ENCODE measurements at regions not wholly inside any gene's neighbourhood (a gene's known extent, or its start where the extent isn't known, plus 50 kb on each side); places are given as distances from the start of the nearest gene placed in this dataset.

- Histone ChIP-seq H3K27me3 (ENCODE audit: insufficient read depth, low read depth, low read length) (no peaks in the 10 kb centered on the region), H2AFZ (ENCODE audit: low read depth, low read length) (no peak overlapping the region), H3K4me3 (ENCODE audit: low read length) (no peak overlapping the region), H3K9me3 (ENCODE audit: low read length) (no peaks in the 10 kb centered on the region), H3K36me3 (ENCODE audit: insufficient read depth, low read length) (no peaks in the 10 kb centered on the region), H3K4me2 (ENCODE audit: low read length) (no peak overlapping the region), H3K9ac (ENCODE audit: low read length) (no peak overlapping the region), H3K9me2 (ENCODE audit: insufficient read depth, low read length) (no peaks in the 10 kb centered on the region), H3K79me2 (replicated peaks; ENCODE audit: insufficient read depth, low read length) (no peaks in the 10 kb centered on the region), H4K20me1 (ENCODE audit: insufficient read depth) (no peaks in the 10 kb centered on the region), H3K27ac (ENCODE audit: low read length) (no peak overlapping the region), H3F3A (ENCODE audit: insufficient read depth, low read length, poor library complexity, severe bottlenecking) (no peaks in the 10 kb centered on the region)
- TF ChIP-seq RAD21 (conservative IDR thresholded peaks at IDR 0.05) (no peak), CTCF (IDR thresholded peaks at IDR 0.05; ENCODE audit: poor library complexity, severe bottlenecking) (no peak), SMC3 (conservative IDR thresholded peaks at IDR 0.05; ENCODE audit: poor library complexity) (no peak), MXI1 (conservative IDR thresholded peaks at IDR 0.05; ENCODE audit: poor library complexity, severe bottlenecking) (no peak), EZH2 (IDR thresholded peaks at IDR 0.05; ENCODE audit: borderline replicate concordance, insufficient read depth, low read length, poor library complexity, severe bottlenecking) (no peak), REST (IDR thresholded peaks at IDR 0.05; ENCODE audit: borderline replicate concordance) (no peak), TAF1 (IDR thresholded peaks at IDR 0.05; ENCODE audit: low read depth) (no peak), POLR2AphosphoS5 (IDR thresholded peaks at IDR 0.05) (no peak), EP300 (conservative IDR thresholded peaks at IDR 0.05; ENCODE audit: poor library complexity, severe bottlenecking) (no peak)
Measured at GRCh38 chr3:145422556-145422955, 738.4 kb downstream of the PLOD2 start.

GRCh38 chr3:145427355-145427754 lies 733.6 kb downstream of the PLOD2 start:
- Histone ChIP-seq H3K9ac (ENCODE audit: low read length) (no peak overlapping the region), H3F3A (ENCODE audit: insufficient read depth, low read length, poor library complexity, severe bottlenecking) (no peaks in the 10 kb centered on the region), H3K4me3 (ENCODE audit: low read length) (no peak overlapping the region), H2AFZ (ENCODE audit: low read depth, low read length) (no peak overlapping the region), H4K20me1 (ENCODE audit: insufficient read depth) (no peaks in the 10 kb centered on the region), H3K36me3 (ENCODE audit: insufficient read depth, low read length) (no peaks in the 10 kb centered on the region), H3K79me2 (replicated peaks; ENCODE audit: insufficient read depth, low read length) (no peaks in the 10 kb centered on the region), H3K27ac (ENCODE audit: low read length) (no peak overlapping the region), H3K4me2 (ENCODE audit: low read length) (no peak overlapping the region), H3K27me3 (ENCODE audit: insufficient read depth, low read depth, low read length) (no peaks in the 10 kb centered on the region), H3K9me2 (ENCODE audit: insufficient read depth, low read length) (no peaks in the 10 kb centered on the region), H3K9me3 (ENCODE audit: low read length) (no peaks in the 10 kb centered on the region)
- no peak for TF ChIP-seq CTCF (IDR thresholded peaks at IDR 0.05; ENCODE audit: poor library complexity, severe bottlenecking)
- no peak for TF ChIP-seq POLR2AphosphoS5 (IDR thresholded peaks at IDR 0.05)
- TF ChIP-seq SMC3 (conservative IDR thresholded peaks at IDR 0.05; ENCODE audit: poor library complexity), result no peak
- no peak for TF ChIP-seq EP300 (conservative IDR thresholded peaks at IDR 0.05; ENCODE audit: poor library complexity, severe bottlenecking)
- TF ChIP-seq EZH2 (IDR thresholded peaks at IDR 0.05; ENCODE audit: borderline replicate concordance, insufficient read depth, low read length, poor library complexity, severe bottlenecking), result no peak
- TF ChIP-seq RAD21 (conservative IDR thresholded peaks at IDR 0.05), result no peak
- no peak for TF ChIP-seq MXI1 (conservative IDR thresholded peaks at IDR 0.05; ENCODE audit: poor library complexity, severe bottlenecking)
- no peak for TF ChIP-seq TAF1 (IDR thresholded peaks at IDR 0.05; ENCODE audit: low read depth)
- no peak for TF ChIP-seq REST (IDR thresholded peaks at IDR 0.05; ENCODE audit: borderline replicate concordance)
